ENCODE measurements at regions not wholly inside any gene's neighbourhood (a gene's known extent, or its start where the extent isn't known, plus 50 kb on each side); places are given as distances from the start of the nearest gene placed in this dataset.

DNA sequence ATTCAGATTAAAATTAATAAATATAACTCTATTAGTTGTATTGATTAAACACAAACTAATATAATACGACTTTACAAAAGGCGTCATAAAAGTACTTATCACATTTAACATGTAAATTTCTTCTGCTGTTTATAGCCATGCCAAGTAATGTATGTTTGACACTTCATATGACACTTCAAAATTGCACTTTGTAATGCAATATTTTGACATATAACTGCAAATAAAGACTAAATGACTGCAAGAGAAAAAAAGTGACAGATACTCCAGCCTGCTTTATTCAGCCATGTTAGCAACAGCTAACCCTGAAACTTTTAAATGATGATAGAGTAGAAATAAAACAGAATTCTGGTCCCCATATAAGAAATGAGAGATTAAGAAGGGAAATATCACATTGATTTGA lies 1238.0 kb downstream of the MRPL39 start:
- TF ChIP-seq, protein P1, sequence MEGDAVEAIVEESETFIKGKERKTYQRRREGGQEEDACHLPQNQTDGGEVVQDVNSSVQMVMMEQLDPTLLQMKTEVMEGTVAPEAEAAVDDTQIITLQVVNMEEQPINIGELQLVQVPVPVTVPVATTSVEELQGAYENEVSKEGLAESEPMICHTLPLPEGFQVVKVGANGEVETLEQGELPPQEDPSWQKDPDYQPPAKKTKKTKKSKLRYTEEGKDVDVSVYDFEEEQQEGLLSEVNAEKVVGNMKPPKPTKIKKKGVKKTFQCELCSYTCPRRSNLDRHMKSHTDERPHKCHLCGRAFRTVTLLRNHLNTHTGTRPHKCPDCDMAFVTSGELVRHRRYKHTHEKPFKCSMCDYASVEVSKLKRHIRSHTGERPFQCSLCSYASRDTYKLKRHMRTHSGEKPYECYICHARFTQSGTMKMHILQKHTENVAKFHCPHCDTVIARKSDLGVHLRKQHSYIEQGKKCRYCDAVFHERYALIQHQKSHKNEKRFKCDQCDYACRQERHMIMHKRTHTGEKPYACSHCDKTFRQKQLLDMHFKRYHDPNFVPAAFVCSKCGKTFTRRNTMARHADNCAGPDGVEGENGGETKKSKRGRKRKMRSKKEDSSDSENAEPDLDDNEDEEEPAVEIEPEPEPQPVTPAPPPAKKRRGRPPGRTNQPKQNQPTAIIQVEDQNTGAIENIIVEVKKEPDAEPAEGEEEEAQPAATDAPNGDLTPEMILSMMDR (IDR thresholded peaks at IDR 0.05): no peak
- no peak for TF ChIP-seq POLR2A (IDR thresholded peaks at IDR 0.05)

All from body of pancreas (tissue), 4 donors.